Lower leg skin (tissue), 4 donors: ENCODE measurements at regions not wholly inside any gene's neighbourhood (a gene's known extent, or its start where the extent isn't known, plus 50 kb on each side); places are given as distances from the start of the nearest gene placed in this dataset.

Experiments used
- DNase-seq, 2 donors: peaks; one replicate each; pipeline ENCODE4 v3.0.0-alpha.2; 2019; ENCODE audit warnings: low spot score in 2 of 2
- H3K4me3 ChIP-seq: fragments of 200-600 bp; sonication (generic); 2 replicates; pipeline ENCODE4 v1.5.1; 2017; ENCODE audit warnings: mild to moderate bottlenecking, low read depth; ENCODE audit not compliant: poor library complexity, severe bottlenecking
- POLR2A ChIP-seq, 2 donors: fragments of 450-650 bp; IDR thresholded peaks; one replicate each; pipeline ENCODE4 v1.6.1; 2016 to 2017; ENCODE audit warnings: antibody characterized with exemption in 2 of 2, mild to moderate bottlenecking in 1 of 2, moderate library complexity in 1 of 2
- WGBS, 2 donors: methylation state at CpG; one replicate each; pipeline ENCODE4 v1.1.5; 2018; 5-methylcytosine and 5-hydroxymethylcytosine counted together
- intact Hi-C: fragments of 100-400 bp; cut with DNase I; formaldehyde crosslinking; loops from one replicate; pipeline ENCODE4 v1.15.0; 2023; ENCODE audit warnings: low total_unique reads
- TF ChIP-seq, protein P1 (sequence below), 3 donors: fragments of 450-650 bp; IDR thresholded peaks; one replicate each; pipeline ENCODE4 v1.5.1; 2016; ENCODE audit warnings: antibody characterized with exemption in 3 of 3, mild to moderate bottlenecking in 3 of 3, moderate library complexity in 2 of 3

DNA sequence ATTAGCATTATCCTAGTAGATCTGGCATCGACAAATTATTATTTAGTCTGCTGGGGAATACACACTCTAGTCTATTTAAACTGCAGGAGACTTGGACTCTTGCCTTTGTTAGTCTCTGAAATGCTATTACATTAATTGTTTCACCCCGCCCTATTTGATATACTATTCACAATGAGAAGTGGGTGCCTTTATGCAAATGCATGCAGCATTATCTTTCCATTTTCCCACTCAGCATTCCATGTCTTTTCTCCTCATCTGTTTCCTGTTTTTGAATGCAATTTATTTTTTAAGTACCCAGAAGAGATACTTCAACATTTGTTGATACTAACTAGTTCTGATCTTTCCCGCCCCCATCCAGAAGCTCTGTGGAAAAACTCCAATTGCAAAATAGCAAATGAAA is 395.3 kb upstream of the NXPH2 start:
- WGBS, 2 donors: 78 to 79% methylated on average over 3 of the region's 3 CpGs
- no peak overlapping the region for H3K4me3 ChIP-seq
- intact Hi-C loops: no loop called here
- TF ChIP-seq POLR2A (IDR thresholded peaks at IDR 0.05): no peak
- TF ChIP-seq, protein P1, sequence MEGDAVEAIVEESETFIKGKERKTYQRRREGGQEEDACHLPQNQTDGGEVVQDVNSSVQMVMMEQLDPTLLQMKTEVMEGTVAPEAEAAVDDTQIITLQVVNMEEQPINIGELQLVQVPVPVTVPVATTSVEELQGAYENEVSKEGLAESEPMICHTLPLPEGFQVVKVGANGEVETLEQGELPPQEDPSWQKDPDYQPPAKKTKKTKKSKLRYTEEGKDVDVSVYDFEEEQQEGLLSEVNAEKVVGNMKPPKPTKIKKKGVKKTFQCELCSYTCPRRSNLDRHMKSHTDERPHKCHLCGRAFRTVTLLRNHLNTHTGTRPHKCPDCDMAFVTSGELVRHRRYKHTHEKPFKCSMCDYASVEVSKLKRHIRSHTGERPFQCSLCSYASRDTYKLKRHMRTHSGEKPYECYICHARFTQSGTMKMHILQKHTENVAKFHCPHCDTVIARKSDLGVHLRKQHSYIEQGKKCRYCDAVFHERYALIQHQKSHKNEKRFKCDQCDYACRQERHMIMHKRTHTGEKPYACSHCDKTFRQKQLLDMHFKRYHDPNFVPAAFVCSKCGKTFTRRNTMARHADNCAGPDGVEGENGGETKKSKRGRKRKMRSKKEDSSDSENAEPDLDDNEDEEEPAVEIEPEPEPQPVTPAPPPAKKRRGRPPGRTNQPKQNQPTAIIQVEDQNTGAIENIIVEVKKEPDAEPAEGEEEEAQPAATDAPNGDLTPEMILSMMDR (IDR thresholded peaks at IDR 0.05): no peak
- DNase-seq: no peak

DNA sequence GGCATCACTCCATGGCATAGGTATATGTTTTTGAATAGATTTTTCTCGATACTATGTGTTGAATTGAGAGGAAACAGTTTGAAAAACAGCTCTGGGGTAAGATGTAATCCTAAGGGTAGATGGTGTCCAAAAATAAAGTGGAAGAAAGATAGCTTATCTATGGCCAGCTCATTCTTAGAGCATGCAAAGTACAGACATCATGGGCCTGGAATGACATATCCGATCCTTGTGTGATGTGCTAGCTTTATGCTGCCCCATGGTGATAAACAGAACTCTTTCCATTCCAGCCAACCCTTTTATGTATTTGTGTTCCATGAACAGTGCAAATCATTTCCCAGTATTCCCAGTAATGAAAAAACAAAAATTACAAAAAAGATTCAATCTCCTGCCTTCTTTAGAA is 390.2 kb upstream of the NXPH2 start:
- no peak for DNase-seq
- TF ChIP-seq POLR2A (IDR thresholded peaks at IDR 0.05): no peak
- TF ChIP-seq, protein P1 (IDR thresholded peaks at IDR 0.05): no peak
- intact Hi-C loops: no loop called here
- WGBS, 2 donors: 63 to 74% methylated on average over 2 of the region's 2 CpGs
- no peak overlapping the region for H3K4me3 ChIP-seq

DNA sequence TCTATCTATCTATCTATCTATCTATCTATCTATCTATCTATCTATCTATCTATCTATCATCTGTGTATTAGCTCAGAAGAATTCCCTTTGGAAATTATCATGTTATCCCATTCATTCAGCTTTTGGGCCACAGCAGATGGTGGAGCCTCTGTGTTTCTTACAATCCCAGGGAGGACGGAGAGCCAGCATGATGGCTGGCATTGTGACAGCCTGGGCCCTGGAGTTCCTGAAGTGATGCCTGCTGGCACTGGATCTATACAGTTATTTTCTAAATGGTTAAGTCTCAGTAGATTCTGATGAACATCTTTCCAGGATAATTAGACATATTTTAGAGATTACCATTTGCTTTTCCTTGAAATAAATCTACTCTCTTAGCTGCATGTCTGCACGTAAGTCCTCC is 385.4 kb upstream of the NXPH2 start:
- H3K4me3 ChIP-seq: no peak overlapping the region
- no peak for TF ChIP-seq POLR2A (IDR thresholded peaks at IDR 0.05)
- TF ChIP-seq, protein P1 (IDR thresholded peaks at IDR 0.05): no peak
- 62 to 75% methylated on average over 2 of the region's 2 CpGs for WGBS, 2 donors
- intact Hi-C loops: no loop called here
- DNase-seq: no peak

DNA sequence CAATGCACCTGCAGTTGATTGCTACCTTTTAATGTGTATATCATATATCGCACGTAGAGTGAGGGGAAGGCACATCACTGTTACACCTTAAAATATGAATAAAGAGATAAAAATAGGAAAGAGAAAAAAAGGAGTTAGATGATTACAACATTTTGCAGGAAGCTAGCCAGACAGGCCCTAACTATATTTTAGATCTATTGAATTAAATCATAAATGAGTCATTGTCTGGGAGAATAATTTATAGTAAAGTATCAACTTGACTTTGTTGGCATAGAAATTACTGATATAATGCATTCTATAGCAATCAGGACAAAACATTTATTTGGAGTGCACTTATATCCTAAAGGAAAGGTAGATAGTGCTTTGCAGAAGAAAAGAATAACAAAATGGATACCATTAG is 384.9 kb upstream of the NXPH2 start:
- H3K4me3 ChIP-seq: no peak overlapping the region
- intact Hi-C loops: no loop called here
- 86 to 91% methylated on average over 2 of the region's 2 CpGs for WGBS, 2 donors
- TF ChIP-seq, protein P1 (IDR thresholded peaks at IDR 0.05): no peak
- no peak for TF ChIP-seq POLR2A (IDR thresholded peaks at IDR 0.05)
- DNase-seq: no peak

DNA sequence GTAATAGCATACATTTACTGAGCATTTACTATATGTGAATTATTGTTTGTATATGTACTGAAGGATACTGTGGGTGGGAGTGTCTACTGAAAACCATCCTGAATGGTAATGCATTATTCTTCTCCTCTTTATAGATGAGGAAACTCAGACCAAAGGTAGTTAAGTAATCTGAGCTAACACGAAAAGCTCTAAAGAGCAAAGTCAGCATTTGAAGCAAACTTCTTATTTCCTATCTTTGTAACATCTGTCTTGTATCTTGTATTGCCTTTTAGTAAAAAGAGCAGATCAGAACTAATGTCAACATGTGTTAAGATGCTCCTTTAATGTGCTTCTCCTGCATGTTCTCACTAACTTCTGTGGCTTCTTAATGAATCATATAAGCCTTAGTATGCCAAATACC is 382.8 kb upstream of the NXPH2 start:
- TF ChIP-seq POLR2A (IDR thresholded peaks at IDR 0.05): no peak
- WGBS, 2 donors: 79 to 87% methylated on average over 1 of the region's 1 CpG
- intact Hi-C loops: no loop called here
- H3K4me3 ChIP-seq: no peak overlapping the region
- no peak for DNase-seq

DNA sequence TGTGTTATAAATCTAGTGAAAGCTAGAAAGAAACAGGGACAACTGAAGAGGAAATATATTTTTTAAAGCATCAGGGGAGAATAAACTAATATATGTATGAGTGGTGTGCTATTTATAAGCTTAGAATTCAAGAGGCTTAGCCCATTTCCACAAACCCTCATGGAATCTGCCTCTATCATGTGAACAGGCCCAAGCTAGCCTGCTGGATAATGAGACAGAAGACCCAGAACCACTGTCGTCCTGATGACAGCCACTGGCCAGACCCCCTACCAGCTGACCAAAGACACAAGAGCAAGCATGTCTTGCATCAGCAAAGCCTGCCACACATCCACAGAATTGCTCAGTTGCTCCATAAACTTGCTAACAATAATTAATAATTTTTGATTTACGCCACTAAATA is 382.3 kb upstream of the NXPH2 start:
- intact Hi-C loops: no loop called here
- DNase-seq: no peak
- H3K4me3 ChIP-seq: no peak overlapping the region
- TF ChIP-seq POLR2A (IDR thresholded peaks at IDR 0.05): no peak
- TF ChIP-seq, protein P1 (IDR thresholded peaks at IDR 0.05): no peak
- WGBS, 2 donors: 59 to 70% methylated on average over 2 of the region's 2 CpGs
